DND-41 (cell line): ENCODE measurements at regions not wholly inside any gene's neighbourhood (a gene's known extent, or its start where the extent isn't known, plus 50 kb on each side); places are given as distances from the start of the nearest gene placed in this dataset.

ENCODE experiments used
- CTCF ChIP-seq: IDR thresholded peaks from 2 replicates; pipeline ENCODE4 v1.5.1; 2012; ENCODE audit warnings: borderline replicate concordance, low read length, moderate library complexity, mild to moderate bottlenecking; ENCODE audit not compliant: poor library complexity, severe bottlenecking; ENCODE audit errors: extremely low read depth
- EZH2 ChIP-seq: IDR thresholded peaks from 3 replicates; pipeline ENCODE4 v1.6.1; 2012; ENCODE audit warnings: borderline replicate concordance, low read depth, mild to moderate bottlenecking, moderate library complexity, low read length, inconsistent platforms; ENCODE audit not compliant: severe bottlenecking

GRCh38 chrX:124467202-124467601 is 120.8 kb downstream of the SH2D1A start:
- no peak for TF ChIP-seq CTCF
- TF ChIP-seq EZH2: no peak
